ENCODE measurements at regions not wholly inside any gene's neighbourhood (a gene's known extent, or its start where the extent isn't known, plus 50 kb on each side); places are given as distances from the start of the nearest gene placed in this dataset.

DNA sequence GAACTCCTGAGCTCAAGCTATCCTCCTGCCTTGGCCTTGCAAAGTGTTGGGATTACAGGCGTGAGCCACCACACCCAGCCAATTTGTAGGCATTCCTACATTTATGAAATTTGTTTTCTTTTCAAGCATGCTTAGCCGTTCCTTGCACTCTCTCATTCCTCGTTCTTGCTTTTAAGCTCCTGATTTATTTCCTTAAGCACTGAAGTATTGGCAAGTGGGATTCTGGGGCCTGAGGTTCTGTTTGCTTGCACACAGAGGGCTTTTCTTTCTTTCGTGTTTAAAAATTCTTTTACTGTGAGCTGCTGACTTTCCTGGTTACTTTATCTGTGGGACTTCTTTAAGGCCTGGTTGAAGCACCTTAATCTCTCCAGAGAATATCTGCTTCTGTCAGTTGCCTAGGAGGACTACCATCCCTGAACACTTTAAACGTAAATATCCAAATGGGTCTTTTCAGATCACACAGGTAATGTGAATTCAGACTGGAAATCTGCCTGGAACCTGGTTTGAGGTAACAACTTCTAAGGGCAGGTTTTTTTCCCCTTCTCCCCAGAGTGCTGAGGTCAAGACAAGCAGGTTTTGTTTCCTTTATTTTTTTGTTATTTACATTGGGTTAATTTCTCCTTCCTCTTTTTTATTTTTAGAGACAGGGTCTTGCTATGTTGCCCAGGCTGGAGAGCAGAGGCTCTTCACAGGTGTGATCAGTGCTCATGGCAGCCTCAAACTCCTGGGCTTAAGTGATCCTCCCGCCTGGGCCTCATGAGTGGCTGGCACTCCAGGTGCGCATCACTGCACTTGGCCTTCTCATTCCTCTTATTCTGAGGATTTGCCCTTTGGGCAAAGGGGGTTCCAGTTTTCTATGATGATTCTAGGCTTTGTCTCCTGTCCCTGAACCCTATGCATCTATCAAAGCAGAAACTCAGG, 102.9 kb downstream of the PFKFB3 start:
- no peak for DNase-seq

DNA sequence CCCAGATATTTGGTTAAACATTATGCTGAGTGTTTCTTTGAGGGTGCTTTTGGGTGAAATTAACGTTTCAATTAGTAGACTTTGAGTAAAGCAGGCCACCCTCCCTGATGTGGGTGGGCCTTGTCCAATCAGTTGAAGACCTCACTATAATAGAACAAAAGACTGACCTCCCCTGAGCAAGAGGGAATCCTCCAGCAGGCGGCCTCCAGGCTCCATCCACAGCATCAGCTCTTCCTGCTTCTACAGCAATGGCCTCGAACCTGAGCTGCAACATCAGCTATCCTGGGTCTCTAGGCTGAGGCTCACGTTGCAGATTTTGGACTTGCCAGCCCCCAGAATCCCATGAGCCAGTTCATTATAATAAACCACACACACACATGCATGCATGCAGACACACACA, 104.2 kb downstream of the PFKFB3 start:
- DNase-seq: no peak

GRCh38 chr10:6309816-6310215, 107.1 kb downstream of the PFKFB3 start:
- no peak for DNase-seq

- DNase-seq: no peak
Observed at GRCh38 chr10:6310977-6311376, 108.2 kb downstream of the PFKFB3 start.

- no peak for DNase-seq
Observed at GRCh38 chr10:6311700-6312330, 109.1 kb downstream of the PFKFB3 start.

GRCh38 chr10:6312636-6313035, 109.9 kb downstream of the PFKFB3 start:
- no peak for DNase-seq

DNA sequence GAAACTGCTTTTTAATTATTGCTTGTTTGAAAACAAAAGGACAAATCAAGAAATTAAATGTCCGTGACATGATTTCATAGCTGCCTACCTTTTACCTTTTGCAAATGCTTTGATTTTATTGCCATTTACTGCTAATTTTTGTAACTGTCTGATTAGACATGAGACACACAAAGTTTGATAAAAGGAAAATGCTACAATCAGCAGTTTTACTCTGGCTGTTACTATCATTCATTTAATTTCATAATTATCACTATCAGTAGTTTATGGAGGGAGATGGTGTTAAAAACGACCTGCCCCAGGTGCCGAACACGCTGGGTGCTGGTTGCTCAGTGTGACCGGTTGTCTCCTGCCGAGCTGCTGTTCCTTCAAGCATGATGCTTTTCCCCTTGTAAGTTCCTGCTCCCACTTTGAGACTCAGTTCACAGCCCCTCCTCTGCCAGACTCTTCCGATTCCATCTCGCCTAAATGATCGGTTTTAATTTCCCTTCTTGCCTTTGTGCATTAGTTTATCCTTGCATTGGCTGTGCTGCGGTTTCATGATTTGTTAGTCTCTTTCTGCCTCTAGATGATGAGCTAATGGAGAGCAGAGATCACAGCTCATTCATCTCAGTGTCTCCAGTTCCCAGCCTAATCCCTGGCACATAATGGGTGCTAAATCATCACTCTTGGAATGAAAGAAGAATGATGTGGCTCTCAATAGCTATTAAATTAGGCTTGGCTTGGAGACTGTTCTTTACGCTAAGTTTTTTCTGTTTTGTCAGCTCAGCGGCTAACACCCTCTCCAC, 110.6 kb downstream of the PFKFB3 start:
- DNase-seq: no peak

- no peak for DNase-seq
Observed at GRCh38 chr10:6314620-6315205, 112.0 kb downstream of the PFKFB3 start.

DNA sequence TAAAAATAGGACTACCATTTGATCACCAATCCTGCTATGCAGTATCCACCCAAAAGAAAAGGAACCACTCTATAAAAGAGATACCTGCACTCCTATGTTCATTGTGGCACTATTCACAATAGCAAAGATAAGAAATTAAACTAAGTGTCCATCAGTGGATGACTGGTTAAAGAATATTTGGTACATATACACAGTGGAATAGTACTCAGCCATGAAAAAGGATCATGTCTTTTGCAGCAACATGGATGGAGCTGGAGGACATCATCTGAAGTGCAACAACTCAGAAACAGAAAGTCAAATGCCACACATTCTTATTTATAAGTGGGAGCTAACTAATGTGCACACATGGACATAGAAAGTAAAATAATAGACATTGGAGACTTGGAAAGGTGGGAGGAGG, 116.4 kb downstream of the PFKFB3 start:
- no peak for DNase-seq

DNA sequence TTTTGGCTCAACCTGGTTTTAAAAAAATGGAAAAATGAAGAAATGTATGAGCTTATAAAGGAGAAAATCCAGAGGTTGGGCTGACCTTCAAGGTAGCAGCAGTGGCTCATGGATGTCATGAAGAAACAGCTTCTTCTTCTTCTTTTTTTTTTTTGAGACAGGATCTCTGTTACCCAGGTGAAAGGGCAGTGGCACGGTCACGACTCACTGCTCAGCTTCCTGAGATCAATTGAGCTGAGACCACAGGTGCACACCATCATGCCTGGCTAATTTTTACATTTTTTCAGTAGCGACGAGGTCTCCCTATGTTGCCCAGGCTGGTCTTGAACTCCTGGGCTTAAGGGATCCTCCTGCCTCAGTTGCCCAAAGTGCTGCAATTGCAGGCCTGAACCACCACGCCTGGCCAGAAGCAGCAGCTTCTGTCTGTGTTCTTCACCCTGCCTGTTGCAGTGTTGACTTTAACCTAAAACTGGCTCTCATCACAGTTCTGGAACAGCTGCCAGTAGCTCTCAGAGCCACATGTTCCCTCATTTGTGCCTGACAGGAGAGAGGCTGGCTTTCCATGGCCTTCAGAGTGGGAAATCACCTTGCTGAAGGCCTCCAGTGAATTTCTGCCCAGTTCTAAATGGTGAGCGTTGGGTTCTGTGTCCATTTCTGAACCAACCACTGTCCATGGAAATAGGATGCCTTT, 117.7 kb downstream of the PFKFB3 start:
- no peak for DNase-seq

DNA sequence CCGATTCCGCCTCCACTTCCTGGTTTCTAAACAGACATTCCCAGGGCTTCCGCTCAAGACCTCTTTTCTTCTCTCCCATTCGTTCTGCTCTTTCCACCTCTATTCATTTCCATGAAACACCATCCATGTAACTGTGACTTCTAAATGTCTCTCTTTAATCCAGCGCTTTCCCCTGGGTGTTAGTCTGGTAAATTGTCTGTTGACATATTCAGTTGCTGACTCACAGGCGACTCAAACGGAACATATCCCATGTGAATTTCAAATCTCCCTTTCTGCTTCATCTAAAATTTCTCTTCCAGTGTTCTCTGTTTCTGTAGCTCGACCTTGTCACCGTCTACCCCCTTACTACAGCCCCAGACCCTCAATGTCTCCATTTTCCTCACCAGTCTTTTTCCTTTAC, 119.1 kb downstream of the PFKFB3 start:
- DNase-seq: no peak

- no peak for DNase-seq
Observed at GRCh38 chr10:6322805-6323204, 120.1 kb downstream of the PFKFB3 start.

DNA sequence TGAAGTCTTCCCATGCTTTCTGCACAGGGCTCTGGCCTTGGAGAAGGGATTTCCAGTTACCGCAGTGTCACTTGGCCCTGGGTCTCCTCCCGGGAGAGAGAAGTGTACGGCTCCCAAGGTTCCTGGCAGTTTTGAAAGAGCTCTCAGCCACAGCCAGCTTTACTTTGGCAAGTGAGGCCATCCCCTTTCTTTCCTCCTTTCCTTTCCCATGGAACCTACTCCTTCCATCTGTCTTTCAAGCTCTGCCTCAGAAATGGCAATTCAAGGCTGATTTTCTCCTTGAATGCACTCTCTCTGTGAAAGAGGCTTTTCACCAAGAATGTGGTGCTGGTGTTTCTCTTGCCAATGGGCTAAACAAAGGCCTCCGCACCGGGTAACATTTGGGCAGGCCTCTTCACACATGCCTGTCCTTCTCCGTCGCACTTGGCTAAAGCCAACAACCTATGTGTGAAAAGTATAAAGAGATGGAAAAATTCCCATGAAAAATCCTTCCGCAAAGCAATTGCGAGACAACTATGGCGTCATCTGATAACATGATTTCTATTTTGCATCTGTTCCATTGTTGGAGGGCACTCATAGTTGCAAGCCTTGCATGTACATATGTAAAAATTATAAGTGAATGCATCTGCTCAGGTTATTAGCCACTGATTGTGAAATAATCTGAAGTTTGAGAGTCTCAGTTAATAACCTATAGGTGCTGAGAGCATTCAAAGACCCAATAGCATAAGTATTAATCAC, 125.4 kb downstream of the PFKFB3 start:
- DNase-seq: no peak

- DNase-seq: no peak
Observed at GRCh38 chr10:6328699-6329423, 126.1 kb downstream of the PFKFB3 start.

GRCh38 chr10:6333086-6333485, 130.4 kb downstream of the PFKFB3 start:
- no peak for DNase-seq

DNA sequence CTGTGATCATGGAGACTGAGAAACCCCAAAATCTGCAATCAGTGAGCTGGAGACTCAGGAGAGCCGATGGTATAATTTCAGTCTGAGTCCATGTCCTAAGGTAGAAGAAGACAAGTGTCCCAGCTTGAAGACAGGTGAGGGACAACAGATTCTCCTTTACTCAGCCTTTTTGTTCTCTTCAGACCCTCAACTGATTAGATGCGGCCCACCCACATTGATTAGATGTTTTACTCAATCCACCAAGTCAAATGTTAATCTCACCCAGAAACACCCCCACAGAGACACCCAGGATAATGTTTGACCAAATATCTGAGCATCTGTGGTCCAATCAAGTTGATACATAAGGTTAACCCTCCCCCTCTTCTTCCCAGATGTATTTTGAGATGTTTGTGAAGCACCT, 131.2 kb downstream of the PFKFB3 start:
- DNase-seq: no peak

- DNase-seq: no peak
Observed at GRCh38 chr10:6336016-6336415, 133.3 kb downstream of the PFKFB3 start.

GRCh38 chr10:6337382-6337781, 134.7 kb downstream of the PFKFB3 start:
- DNase-seq: no peak

- DNase-seq: no peak
Observed at GRCh38 chr10:6338361-6338760, 135.6 kb downstream of the PFKFB3 start.

DNA sequence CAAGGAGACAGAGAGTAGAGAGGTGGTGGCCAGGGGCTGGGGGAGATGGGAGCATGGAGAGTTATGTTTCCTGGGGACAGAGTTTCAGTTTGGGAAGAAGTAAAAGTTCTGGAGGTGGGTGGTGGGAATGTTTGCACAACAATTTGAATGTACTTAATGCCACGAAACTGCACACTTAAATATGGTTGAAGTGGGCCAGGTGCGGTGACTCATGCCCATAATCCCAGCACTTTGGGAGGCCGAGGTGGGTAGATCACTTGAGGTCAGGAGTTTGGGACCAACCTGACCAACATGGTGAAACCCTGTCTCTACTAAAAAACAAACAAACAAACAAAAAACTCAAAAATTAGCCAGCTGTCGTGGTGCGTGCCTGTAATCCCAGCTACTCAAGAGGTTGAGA, 137.2 kb downstream of the PFKFB3 start:
- DNase-seq: no peak

DNA sequence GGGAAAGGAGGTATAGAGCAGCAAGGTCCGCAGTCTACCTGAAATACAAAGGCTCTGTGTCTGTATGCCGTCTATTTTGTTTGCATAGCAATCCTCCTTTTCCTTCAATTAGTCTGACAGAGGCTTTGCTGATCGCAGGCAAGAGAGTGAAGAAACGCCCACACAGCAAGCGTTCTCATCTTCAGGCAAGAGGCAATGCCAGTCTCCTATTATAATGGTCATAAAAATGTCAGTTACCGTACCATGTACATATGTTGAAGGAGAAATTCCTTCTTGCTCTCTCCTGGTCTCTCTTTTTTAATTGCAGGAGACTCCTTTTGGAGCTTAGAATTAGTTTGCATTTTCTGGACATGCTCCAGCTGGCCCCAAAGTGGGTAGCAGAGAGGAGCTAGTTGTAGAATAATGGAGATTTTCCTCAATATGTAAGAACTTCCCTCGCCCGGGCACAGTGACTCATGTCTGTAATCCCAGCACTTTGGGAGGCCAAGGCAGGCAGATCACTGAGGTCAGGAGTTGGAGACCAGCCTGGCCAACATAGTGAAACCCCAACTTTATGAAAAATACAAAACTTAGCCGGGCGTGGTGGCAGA, 139.5 kb downstream of the PFKFB3 start:
- DNase-seq: no peak
